ENCODE measurements at regions not wholly inside any gene's neighbourhood (a gene's known extent, or its start where the extent isn't known, plus 50 kb on each side); places are given as distances from the start of the nearest gene placed in this dataset.

GRCh38 chr1:94727846-94728715 lies 92.1 kb upstream of the SLC44A3 start:
- DNase-seq: no peak
- Histone ChIP-seq H3K9me3 (no peaks in the 10 kb centered on the region), H3K36me3 (no peaks in the 10 kb centered on the region), H3K4me3 (no peak overlapping the region), H3K4me1 (peaks cover 0 to 25% (median 10%) of the 10 kb centered on the region in 6 donors), H3K27ac (peak overlapping the region in 5 of 8 donors; percentile 29 to 61 (median 49)), H3K27me3 (replicated peaks in 1 of 7) (no peaks in the 10 kb centered on the region)
- TF ChIP-seq CTCF (IDR thresholded peaks at IDR 0.05 in 8 of 11, conservative IDR thresholded peaks at IDR 0.05 in 3 of 11): no peak
- TF ChIP-seq POLR2A (IDR thresholded peaks at IDR 0.05): no peak
- TF ChIP-seq POLR2AphosphoS5 (IDR thresholded peaks at IDR 0.05): no peak
- WGBS, 5 donors: 57 to 78% (median 74%) methylated on average over 7 of the region's 7 CpGs
- intact Hi-C loops (cut with DNase I; ENCODE audit: low total_unique reads): no loop called here

GRCh38 chr1:94726981-94727685 lies 93.0 kb upstream of the SLC44A3 start:
- Histone ChIP-seq H3K27me3 (replicated peaks in 1 of 7) (no peaks in the 10 kb centered on the region), H3K9me3 (no peaks in the 10 kb centered on the region), H3K4me1 (peaks cover 0 to 27% (median 11%) of the 10 kb centered on the region in 6 donors), H3K27ac (no peak overlapping the region), H3K36me3 (no peaks in the 10 kb centered on the region), H3K4me3 (no peak overlapping the region)
- TF ChIP-seq POLR2AphosphoS5 (IDR thresholded peaks at IDR 0.05) (no peak), CTCF (IDR thresholded peaks at IDR 0.05 in 8 of 11, conservative IDR thresholded peaks at IDR 0.05 in 3 of 11) (no peak), POLR2A (IDR thresholded peaks at IDR 0.05) (no peak)
- intact Hi-C loops (cut with DNase I; ENCODE audit: low total_unique reads): no loop called here
- DNase-seq: no peak
- 70 to 86% (median 85%) methylated on average over 6 of the region's 6 CpGs for WGBS, 5 donors

GRCh38 chr1:94725566-94725965 lies 94.6 kb upstream of the SLC44A3 start:
- TF ChIP-seq POLR2A (IDR thresholded peaks at IDR 0.05) (no peak), CTCF (IDR thresholded peaks at IDR 0.05 in 8 of 11, conservative IDR thresholded peaks at IDR 0.05 in 3 of 11) (no peak), POLR2AphosphoS5 (IDR thresholded peaks at IDR 0.05) (no peak)
- Histone ChIP-seq H3K27me3 (replicated peaks in 1 of 7) (no peaks in the 10 kb centered on the region), H3K36me3 (no peaks in the 10 kb centered on the region), H3K4me1 (peaks cover 4 to 43% (median 24%) of the 10 kb centered on the region in 6 donors), H3K27ac (no peak overlapping the region), H3K4me3 (no peak overlapping the region), H3K9me3 (no peaks in the 10 kb centered on the region)
- 87 to 99% (median 94%) methylated on average over 3 of the region's 3 CpGs for WGBS, 5 donors
- intact Hi-C loops (cut with DNase I; ENCODE audit: low total_unique reads): no loop called here
- no peak for DNase-seq

GRCh38 chr1:94723894-94724293 lies 96.3 kb upstream of the SLC44A3 start:
- TF ChIP-seq POLR2AphosphoS5 (IDR thresholded peaks at IDR 0.05) (no peak), POLR2A (IDR thresholded peaks at IDR 0.05) (no peak), CTCF (IDR thresholded peaks at IDR 0.05 in 8 of 11, conservative IDR thresholded peaks at IDR 0.05 in 3 of 11) (no peak)
- DNase-seq: no peak
- WGBS, 5 donors: 73 to 84% (median 75%) methylated on average over 5 to 6 of the region's 6 CpGs

More at GRCh38 chr1:94723894-94724293, 96.3 kb upstream of the SLC44A3 start:
- Histone ChIP-seq H3K9me3 (no peaks in the 10 kb centered on the region), H3K27ac (peak overlapping the region in 2 of 8 donors; percentile 7 to 42), H3K4me1 (peaks cover 9 to 53% (median 28%) of the 10 kb centered on the region in 6 donors), H3K4me3 (no peak overlapping the region), H3K36me3 (no peaks in the 10 kb centered on the region), H3K27me3 (replicated peaks in 1 of 7) (no peaks in the 10 kb centered on the region)
- intact Hi-C loops (cut with DNase I; ENCODE audit: low total_unique reads): no loop called here

Data from spleen (tissue), 11 donors.